Activated CD8-positive, alpha-beta memory T cell treated with anti-CD3 and anti-CD28 coated beads for 48 hours (primary cell): ENCODE measurements at regions not wholly inside any gene's neighbourhood (a gene's known extent, or its start where the extent isn't known, plus 50 kb on each side); places are given as distances from the start of the nearest gene placed in this dataset.
"Not testable (repeated sequence)": the region's sequence is repeated elsewhere in the genome, so short reads cannot be mapped to it uniquely, and the experiment has no call there.

Source experiments
- DNase-seq, 3 experiments: peaks; one replicate each; pipeline ENCODE4 v3.0.0-alpha.2; 2020; ENCODE audit warnings: low read depth in 2 of 3, low spot score in 2 of 3

- not testable (repeated sequence) for DNase-seq
Observed at GRCh38 chr2:16415861-16416260, 249.8 kb downstream of the CYRIA start.

DNA sequence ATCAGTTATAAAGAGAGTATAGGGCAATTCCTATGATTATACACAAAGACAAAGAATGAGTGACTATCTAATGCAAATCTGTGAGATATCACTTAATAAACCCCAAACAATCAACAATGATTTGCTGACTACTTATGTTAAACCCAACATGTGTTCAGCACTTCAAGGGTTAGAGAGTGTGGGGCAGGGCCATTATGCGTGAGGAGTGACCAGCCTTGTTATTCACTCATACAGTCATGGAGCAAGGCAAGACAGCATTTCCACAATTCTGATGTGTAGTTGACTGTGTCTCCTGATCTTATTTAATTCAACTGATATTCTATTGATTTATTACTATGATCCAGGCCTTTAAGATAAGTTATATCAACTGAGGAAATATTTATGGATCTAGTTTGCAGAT is 251.7 kb downstream of the CYRIA start:
- DNase-seq = no peak

DNA sequence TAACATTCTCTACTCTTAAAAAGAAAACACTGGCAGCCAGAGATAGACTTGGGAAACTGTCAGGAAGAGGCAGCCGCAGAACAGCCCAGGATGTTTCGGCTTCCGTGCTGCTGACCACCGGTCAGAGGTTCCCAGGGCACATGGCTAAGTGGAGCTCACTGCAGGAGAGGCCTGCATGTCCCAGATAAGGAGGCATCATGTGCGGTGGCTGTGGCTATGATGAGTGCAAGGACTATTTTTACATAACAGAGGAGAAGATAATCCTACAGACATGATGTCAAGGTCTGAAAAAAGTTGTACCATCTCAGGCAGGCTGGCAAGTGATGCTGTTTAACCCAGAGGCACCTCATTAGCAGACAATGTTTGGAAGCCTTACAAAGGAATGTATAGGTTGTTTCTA is 252.3 kb downstream of the CYRIA start:
- DNase-seq = no peak

DNA sequence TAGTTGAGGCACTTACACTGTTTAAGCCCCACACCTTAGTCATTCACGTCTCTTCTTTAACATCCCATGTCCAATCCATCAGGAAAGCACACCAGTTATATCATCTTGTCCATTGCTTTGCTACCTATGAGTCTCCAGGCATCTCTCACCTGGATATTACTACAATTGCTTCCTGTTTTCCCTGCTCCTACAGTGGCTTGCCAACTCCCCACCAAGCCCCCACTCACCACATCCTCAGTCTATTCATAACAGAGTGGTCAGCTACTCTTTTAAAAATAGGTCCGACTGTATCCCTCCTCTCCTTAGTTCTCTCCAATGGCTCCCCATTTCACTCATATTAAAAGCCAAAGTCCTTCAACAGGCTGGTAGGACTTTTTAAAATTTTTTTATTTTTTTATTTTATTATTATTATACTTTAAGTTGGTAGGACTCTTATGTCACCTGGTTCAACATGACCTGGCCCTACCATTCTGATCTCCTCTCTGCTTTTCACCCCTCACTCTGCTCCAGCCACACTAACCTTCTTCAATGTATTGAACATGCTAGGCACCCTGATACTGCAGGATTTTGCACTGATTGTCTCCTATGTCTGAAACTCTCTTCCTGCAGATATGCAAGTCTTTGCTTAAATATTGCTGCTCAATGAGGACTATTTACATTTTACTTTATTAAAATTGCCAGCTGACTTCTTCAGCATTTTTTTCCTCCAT is 253.2 kb downstream of the CYRIA start:
- no peak for DNase-seq

GRCh38 chr2:16411788-16412187 is 253.8 kb downstream of the CYRIA start:
- DNase-seq = no peak

DNA sequence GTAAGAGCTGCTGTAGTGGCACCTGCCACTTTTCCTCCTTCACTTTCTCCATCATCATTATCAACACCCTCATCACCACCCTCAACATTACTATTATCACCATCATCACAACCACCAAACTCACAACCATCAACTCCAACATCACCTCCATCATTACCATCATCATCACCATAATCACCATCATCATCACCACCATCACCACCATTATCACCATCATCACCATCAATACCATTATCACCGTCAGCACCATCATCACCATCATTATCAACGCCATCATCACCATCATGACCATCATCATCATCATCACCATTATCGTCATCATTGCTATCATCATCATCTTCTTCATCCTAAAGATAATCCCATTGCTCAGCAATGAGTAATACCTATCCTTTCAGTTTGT is 255.8 kb downstream of the CYRIA start:
- DNase-seq = no peak

GRCh38 chr2:16409006-16409390 is 256.6 kb downstream of the CYRIA start:
- DNase-seq = no peak

- DNase-seq = no peak
Observed at GRCh38 chr2:16408331-16409005, 257.2 kb downstream of the CYRIA start.

GRCh38 chr2:16407358-16407757 is 258.3 kb downstream of the CYRIA start:
- no peak for DNase-seq

DNA sequence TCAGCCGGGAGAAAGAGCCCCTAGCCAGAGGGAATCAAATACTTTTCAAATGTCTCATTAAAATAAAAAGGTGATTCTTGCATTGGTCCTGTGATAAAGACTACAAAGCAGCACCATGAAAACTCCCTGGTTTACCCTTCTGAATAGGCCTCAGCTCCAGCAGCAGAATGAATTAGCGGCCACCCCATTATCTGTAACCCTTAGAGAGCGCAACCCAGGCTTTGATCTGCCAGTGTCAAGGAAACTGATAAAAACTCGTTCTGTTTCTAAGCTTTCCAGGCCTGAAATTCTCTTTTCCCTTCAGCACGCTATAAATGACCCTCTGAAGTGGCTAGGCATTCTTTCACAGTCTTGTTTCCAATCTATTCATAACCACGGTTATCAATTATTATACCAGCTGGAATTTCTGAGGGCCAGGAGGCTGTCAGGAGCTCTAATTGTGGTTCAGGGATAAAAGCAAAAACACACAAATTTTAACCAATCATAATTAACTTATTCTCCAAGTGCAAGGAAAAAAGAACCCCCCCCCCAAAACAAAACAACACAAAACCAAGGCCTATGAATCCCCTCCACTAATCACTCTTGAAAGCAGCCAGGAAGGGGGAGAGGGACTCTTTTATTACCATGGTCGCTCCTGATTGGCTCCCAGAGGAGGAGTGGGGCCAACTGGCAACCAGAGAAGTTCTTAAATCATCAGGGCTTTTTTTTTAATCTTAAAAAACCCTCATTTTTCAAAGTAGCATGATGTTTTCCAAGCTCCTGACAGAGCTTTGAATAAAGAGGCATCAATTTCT is 258.9 kb downstream of the CYRIA start:
- DNase-seq = no peak

GRCh38 chr2:16405551-16405950 is 260.1 kb downstream of the CYRIA start:
- no peak for DNase-seq

DNA sequence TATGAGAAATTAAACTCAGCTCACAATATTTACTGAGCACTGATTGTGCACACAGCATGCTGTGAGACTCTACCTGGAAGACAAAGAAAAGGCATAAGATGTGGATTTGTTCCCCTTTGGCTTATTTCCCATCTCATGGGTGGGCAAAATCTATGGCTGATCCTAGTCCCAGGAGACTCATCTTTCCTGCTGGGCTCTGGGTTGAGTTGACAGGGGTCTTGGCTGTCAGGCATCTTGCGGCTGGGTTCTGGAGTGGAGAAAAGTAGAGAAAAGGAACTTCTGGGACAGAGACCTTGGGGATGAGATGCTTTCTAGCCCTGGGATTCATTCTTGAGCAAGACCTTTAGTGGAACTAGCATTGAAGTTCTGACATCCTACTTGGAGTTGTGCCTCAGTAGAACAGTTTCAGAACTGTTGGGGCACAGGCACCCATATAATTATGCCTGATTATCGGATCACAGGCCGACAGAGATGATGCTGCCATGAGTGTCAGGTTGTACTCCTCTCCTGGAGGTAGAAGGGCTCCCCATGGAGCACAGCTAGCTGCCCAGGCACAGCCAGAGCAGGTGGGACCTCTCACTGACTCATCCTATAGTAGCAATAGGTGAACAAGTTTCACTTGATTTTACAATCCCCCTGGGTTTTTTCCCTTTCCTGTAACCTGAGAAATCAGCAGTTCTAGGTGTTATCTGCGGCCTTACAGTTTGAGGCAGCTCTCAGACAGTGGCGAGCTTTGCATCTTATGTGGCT is 260.9 kb downstream of the CYRIA start:
- no peak for DNase-seq

DNA sequence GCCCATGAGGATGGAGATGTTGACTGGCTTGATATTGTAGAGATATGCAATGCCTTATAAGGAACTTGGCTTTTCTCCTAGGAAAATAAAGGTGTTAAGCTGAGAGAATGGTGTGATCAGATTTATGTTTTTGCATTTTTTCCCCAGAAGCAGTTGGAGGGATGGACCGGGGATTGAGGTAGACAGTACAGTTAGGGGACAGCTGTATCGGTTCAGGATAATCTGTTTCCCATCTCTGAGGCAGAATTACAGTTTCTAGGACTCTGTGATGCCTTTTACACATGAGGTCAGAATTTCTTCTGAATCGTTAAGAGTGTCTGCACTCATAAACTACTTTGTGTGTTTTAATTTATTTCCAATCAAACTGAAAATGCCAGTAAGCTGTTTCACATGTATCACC is 261.5 kb downstream of the CYRIA start:
- no peak for DNase-seq

GRCh38 chr2:16402891-16403290 is 262.7 kb downstream of the CYRIA start:
- no peak for DNase-seq

DNA sequence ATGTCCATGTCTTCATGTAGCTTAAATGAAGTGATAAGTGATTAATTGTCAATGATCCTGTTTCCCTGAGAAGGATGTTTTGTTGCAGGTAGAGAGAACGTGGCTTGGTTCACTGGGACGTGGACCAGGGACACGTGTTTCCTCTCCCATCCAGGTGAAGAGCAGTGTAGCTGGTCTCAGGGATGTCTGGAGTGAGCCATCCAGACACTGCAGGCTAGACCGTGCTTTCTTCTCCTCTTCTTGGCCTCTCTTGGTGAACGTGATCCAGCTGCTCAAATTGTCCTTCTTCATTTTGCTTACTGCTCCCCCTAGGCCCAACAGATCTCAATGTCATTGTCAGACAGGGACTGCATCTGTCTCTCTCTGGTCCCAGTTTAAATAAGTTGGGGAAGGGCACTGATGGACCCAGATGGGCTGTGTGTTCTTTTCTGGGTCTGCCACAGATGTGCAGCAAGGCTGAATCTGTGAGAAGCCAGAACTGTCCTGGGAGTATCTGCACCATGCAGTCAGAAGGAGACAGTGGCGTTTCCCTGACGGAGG is 263.8 kb downstream of the CYRIA start:
- DNase-seq = no peak

DNA sequence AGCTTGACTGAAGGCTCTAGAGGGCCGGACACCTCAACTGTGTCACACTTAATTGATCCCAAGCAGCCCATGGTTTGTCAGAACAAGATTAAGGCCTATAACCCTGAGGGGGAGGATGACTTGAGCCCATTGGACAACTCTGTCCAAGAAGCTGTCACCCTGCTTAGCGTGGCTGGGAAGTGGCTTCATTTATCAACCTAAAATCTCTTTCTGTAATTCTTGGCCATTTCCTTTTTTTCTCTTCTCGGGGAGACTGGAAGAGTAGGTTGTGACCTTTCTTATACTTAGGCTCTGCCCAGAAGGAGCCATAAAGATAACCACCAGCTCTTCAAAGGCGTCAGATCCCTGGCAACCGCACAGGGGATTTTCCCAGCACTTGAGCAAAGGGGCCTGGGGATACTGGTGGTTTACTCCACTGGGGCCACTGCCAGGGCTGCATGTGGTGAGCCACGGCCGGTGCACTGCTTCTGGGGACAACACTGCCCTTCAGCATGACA is 265.5 kb downstream of the CYRIA start:
- DNase-seq = no peak

DNA sequence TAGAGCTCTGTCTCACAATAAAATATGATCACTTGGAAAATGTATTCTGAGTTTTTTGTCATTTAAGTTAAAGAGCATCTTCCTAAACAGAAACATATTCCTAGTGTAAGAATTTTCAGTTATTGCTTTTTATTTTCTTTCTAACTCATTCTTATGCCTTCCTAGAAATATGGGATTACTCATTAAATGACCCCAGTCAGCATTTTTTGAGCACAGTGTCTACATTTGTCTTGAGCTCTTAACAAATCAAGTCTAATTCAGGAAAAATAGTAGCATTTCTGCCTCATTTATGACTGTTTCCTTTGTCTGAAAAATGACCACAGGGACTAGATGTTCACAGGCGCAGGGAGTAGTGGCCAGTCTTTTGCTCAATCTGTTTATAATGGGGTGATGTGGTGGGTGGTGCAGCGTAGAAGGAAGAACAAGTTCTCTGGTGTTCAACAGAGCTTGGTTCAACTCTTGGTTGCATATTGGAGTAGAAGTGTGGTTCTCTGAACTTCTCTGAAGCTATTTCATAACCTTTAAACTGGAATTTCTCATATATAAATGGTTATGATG is 267.1 kb downstream of the CYRIA start:
- DNase-seq = no peak

DNA sequence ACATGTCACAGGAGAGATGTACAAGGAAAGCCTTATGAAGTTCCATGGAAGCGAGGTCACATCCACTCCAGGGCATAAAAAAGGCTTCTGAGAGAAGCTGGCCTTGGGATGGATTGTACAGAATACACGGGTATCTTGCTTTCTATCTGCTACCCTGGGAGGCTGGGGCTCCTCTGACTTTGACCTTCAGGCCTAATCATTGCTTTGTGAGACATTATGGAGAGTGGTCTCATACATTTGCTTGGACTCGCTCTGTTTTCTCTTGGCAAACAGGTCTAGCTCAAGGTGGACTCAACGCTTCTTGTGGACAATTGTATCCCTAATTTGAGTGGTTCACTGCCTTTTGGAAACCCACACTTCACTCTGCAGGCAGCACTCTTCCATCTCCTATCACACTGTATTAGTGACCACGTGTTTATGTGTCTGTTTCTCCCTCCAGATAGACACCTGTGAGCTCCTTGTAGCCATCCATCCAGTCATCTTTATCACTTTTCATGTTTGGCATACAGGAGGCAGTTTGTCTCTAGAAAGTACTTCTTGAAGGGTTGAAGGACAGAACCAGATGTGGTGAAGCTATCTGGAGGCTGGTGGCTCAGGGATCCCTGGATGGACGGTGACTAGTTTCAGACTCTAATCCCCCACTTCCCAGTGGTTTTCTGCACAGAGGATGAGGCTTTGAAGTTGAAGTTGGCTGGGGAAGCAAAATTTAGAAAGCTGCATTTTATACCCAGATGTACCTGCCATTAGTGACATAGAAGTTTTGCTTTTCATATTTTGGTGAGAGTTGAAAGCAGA is 267.8 kb downstream of the CYRIA start:
- DNase-seq = no peak

DNA sequence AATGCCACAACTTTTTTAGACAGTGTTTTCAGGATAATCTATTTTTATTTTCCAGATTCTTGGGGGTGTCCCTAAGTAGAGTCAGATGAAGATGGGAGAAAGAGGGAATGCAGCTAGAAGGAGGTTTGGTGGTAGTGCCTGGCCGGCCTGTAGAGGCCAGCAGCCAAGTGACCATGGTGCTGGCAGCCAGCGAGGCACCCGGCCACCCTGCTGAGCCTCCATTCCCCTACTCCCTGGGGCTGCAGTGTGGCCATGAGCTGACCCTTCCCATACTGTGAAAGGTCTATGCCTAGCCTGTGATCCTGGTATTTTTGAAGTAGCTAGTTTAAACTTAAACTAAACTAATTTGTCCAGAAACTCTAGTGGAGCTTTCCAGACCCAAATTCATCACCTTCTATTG is 268.6 kb downstream of the CYRIA start:
- DNase-seq = no peak

DNA sequence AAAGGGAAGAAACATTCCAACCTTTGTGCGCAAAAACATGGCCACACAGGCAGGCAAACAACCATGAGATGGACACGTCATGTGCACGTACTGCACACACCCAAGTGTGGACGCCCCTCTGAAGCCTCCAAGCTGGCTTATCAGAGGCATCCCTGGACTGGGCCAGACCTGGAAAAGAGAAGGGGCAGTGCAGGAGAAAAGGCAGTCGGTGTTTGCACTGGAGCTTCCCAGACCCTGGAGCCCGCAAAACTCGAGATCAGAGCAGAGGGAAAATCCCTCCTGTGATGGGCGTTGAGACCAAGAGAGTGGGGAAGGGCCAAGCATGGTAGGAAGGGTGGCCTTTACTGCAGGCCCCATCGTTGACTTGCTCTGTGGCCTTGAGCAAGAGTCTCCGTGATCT is 269.5 kb downstream of the CYRIA start:
- DNase-seq = no peak
